Skin epidermis (tissue), 12 donors: ENCODE measurements at regions not wholly inside any gene's neighbourhood (a gene's known extent, or its start where the extent isn't known, plus 50 kb on each side); places are given as distances from the start of the nearest gene placed in this dataset.
"Not testable (repeated sequence)": the region's sequence is repeated elsewhere in the genome, so short reads cannot be mapped to it uniquely, and the experiment has no call there.

Experiments used
- H3K27ac ChIP-seq, 21 experiments: fragments of 200-600 bp; sonication (generic) in 11 of 21; one replicate each; pipeline ENCODE4 v1.5.0; 2020; ENCODE audit warnings: mild to moderate bottlenecking in 3 of 21, inconsistent platforms in 2 of 21, moderate library complexity in 2 of 21
- H3K4me3 ChIP-seq, 7 experiments: fragments of 200-600 bp; sonication (generic) in 2 of 7; one replicate each; pipeline ENCODE4 v1.5.0; 2020; ENCODE audit warnings: inconsistent platforms in 2 of 7, mild to moderate bottlenecking in 2 of 7, moderate library complexity in 1 of 7

DNA sequence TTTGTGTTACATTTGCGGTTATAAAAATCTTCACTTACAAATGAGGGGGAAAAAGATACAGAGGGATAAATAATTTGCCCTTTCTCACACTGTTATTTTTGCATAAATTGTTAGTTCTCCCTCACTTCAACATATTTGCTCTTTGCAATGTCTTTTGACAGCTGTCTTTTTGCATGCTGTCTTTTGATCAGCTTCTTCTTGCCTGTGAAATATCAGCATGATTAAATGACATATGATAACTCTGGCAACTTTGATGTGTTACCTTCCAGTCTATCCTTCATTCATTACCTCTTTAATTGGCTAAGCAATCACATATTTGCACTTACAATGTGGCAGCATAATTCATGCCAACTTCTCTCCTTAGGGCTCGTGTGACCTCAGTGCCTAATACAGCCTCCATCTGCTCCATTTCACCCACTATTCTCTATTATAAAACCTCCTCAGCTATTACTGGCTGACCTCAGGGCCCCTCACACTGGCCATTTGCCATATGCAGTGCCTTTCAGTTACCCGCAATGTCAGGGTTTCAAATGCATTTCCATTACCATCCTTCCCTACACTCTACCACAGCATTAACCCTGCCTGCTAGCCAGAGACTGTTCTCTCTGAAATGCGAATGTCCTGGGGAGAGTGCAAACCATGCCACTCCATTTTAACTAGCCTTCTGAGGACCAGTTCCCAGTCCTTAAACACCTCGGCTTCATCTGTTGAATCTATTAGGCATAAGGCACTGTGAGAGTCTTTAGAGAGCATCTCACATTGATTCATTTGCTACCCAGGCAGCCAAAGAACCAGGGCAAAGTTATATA is 1056.6 kb upstream of the CHAC2 start:
- Histone ChIP-seq H3K27ac (no peak overlapping the region), H3K4me3 (no peak overlapping the region)

- H3K27ac ChIP-seq, result no peak overlapping the region
- no peak overlapping the region for H3K4me3 ChIP-seq
These were observed 1063.4 kb upstream of the CHAC2 start for GRCh38 chr2:52704251-52704650.

GRCh38 chr2:52703004-52703403 is 1064.6 kb upstream of the CHAC2 start:
- Histone ChIP-seq H3K27ac (no peak overlapping the region), H3K4me3 (no peak overlapping the region)

DNA sequence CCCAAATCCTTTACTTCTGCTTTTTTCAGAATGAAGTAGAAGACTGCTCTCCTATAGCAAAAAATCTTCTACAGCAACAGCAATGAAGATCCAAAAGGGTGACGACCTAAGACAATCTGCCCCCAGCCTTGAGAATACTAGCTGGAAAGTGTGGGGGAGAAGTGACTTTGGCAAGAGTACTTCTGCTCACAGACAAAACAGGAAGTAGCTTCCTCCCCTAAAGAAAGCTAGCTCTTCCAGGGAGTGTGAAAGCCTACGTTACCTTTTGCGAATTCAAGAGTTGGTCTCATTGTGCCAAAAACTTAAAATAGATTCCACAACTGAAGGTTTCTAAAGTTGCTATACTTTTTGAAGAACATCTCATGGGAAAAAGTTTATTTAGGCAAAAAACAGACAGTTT is 1069.2 kb upstream of the CHAC2 start:
- Histone ChIP-seq H3K27ac (no peak overlapping the region), H3K4me3 (no peak overlapping the region)

DNA sequence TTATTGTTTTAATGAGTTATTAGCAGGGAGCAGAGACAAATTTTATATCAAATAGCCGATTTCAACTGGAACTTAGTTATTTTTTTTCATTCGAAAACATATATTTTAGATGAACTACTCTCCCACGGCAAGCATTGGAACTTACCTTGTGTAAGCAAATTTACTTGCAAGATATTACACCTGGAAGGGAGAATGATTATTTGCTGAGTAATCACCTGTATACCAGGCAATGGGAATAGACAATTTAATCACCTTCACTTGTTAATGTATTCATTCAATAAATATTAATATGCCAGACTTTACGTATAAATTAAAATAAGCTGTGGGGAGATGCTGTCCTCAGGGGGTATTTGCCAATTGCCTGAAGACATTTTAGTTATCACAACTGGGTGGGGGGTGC is 1069.9 kb upstream of the CHAC2 start:
- H3K27ac ChIP-seq, result no peak overlapping the region
- H3K4me3 ChIP-seq, result no peak overlapping the region

DNA sequence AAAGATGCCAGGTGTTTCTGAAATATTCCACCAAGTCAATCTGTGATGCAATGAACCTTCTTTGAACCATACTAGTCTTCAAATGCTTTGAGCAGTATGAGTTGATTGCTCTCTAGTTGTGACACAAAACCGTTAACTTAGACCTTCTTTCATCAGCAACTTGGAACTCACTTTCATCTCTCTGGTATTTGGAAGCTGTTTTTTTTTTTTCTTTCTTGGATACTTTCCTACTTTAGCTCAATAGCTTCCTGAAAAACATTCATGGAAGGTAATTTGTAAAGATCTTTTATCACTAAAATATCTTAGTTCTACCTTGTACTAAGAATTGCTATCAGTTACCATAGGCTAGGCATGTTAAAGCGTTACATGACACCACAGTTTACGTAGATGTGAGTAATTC is 1071.9 kb upstream of the CHAC2 start:
- no peak overlapping the region for H3K4me3 ChIP-seq
- no peak overlapping the region for H3K27ac ChIP-seq

DNA sequence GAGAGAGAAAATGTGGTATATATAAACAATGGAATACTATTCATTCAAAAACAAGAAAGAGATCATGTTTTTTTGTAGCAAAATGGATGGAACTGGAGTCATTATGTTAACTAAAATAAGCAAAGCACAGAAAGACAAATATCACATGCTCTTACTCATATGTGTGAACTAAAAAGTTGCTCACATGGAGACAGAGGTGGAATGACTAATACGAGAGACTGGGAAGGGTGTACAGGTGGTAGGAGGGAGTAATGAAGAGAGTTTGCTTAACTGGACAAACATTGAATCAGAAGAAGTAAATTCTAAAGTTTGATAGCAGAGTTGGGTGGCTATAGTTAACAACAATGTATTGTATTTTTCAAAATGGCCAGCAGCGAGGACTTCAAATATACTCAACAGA is 1080.7 kb upstream of the CHAC2 start:
- Histone ChIP-seq H3K4me3 (no peak overlapping the region), H3K27ac (no peak overlapping the region)

GRCh38 chr2:52676056-52676455 is 1091.5 kb upstream of the CHAC2 start:
- Histone ChIP-seq H3K4me3 (no peak overlapping the region), H3K27ac (no peak overlapping the region)

DNA sequence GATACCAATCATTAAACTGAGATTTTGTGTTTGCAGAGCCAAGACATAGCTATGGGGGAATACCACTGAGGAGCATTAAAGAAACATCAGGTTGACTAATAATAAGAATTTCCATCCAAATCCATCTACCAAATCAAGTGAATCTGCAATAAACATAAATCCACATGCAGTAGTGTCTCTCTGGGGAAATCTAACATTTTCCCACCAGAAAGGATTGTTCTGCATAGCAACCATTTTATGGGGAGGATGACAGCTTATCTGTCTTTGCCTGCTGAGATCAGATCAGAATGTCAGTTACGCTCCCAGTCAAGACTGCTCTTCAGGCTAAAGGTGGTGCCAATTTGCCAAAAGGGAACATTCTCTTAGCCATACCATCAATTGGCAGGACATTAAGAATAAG is 1098.9 kb upstream of the CHAC2 start:
- no peak overlapping the region for H3K4me3 ChIP-seq
- H3K27ac ChIP-seq, result no peak overlapping the region

DNA sequence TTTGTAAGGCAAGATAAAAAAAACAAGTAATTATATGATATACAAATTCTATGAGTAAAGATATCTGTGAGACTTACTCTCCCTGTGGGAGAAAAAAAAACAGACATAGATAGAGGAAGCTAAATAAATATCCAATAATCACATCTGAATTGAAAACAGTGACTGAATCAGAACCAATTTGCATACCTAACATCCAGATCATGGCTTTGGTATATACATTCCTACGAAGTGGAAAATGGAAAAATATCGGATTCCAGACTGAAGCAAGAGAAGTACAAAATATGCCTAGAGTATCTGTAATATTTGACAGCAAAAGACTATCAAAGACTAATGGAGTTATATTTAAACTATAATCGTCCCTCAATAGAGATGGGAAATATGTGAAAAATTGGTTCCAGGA is 1108.1 kb upstream of the CHAC2 start:
- no peak overlapping the region for H3K27ac ChIP-seq

GRCh38 chr2:52658598-52658997 is 1109.0 kb upstream of the CHAC2 start:
- no peak overlapping the region for H3K27ac ChIP-seq

More for the DNA sequence above, 1108.1 kb upstream of the CHAC2 start:
- no peak overlapping the region for H3K4me3 ChIP-seq

DNA sequence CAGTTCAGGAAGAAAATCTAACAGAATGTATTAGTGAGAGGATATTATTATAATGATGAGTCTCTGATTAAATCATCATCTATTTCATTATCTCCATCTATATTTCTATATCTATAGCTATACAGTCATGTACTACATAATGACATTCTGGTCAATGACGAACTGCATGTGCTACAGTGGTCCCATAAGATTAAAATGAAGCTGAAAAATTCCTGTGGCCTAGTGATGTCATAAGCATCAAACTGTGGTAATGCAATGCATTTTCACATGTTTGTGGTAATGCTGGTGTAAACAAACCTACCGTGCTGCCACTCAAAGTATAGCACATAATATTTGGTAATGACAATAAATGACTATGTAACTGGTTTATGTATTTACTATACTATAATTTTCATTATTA is 1127.9 kb upstream of the CHAC2 start:
- H3K4me3 ChIP-seq, result no peak overlapping the region
- H3K27ac ChIP-seq, result no peak overlapping the region

More at GRCh38 chr2:52658598-52658997, 1109.0 kb upstream of the CHAC2 start:
- no peak overlapping the region for H3K4me3 ChIP-seq

- H3K27ac ChIP-seq, result no peak overlapping the region
- H3K4me3 ChIP-seq, result no peak overlapping the region
These were observed 1135.1 kb upstream of the CHAC2 start for GRCh38 chr2:52632543-52632942.

DNA sequence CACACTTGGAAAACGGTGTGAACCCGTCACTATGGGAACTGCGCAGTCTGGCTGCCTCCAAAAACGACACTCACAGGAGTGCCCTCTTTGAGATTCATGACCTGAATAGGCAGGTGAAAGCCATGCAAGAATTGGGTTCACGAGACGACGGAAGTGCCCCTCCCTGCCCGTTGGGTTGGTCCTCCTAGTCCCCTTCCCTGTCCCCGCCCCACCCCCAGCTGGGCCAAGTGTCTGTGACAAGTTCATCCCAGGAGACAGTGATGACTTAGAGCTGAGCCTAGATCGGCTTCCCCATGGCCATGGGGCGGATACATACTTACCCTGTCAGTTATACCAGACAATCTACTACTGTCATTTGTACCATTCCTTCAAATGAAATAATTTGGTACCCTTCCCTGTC is 1137.7 kb upstream of the CHAC2 start:
- Histone ChIP-seq H3K4me3 (no peak overlapping the region), H3K27ac (no peak overlapping the region)

GRCh38 chr2:52629531-52629930 is 1138.1 kb upstream of the CHAC2 start:
- H3K27ac ChIP-seq, result no peak overlapping the region
- no peak overlapping the region for H3K4me3 ChIP-seq

- no peak overlapping the region for H3K27ac ChIP-seq
- no peak overlapping the region for H3K4me3 ChIP-seq
These were observed 1145.3 kb upstream of the CHAC2 start for GRCh38 chr2:52622266-52622665.

GRCh38 chr2:52613064-52613463 is 1154.5 kb upstream of the CHAC2 start:
- H3K27ac ChIP-seq, result no peak overlapping the region
- H3K4me3 ChIP-seq, result no peak overlapping the region

DNA sequence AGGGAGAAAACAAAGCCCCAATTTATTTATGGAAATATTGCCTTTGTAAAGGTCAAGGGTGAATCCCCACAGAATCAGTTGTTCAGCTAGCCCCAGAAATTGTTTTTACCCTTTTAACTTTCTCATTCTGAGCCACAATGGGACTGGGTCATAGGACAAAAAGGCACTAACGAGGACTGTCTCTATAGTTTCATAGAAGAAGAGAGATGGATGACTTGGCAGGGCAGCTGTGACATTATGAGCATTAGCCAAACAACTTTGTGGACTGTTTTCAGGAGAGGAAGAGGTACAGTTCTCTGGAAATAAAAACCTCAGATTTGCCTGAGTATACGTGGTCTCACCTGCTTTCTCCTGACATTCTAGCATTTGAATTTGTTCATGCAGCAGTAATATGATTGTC is 1155.8 kb upstream of the CHAC2 start:
- Histone ChIP-seq H3K27ac (no peak overlapping the region), H3K4me3 (no peak overlapping the region)

DNA sequence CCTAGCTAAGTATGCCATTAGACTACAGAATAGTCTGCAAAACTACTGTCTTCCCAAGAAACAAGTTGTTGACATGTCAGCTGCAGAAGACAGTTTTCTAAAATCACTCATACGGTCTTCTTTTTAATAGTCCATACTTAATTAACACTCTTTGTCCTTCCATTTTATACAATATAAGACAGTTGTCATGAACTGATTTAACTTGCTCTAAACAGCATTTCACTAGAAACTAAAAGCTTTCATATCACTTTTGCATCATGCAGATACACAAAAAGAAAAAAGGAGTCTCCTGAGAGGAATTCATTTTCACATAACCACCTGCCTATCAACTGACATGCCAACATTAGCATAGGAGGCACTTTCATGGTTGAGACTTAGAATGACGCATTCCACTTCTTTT is 1159.6 kb upstream of the CHAC2 start:
- H3K4me3 ChIP-seq, result no peak overlapping the region
- no peak overlapping the region for H3K27ac ChIP-seq

DNA sequence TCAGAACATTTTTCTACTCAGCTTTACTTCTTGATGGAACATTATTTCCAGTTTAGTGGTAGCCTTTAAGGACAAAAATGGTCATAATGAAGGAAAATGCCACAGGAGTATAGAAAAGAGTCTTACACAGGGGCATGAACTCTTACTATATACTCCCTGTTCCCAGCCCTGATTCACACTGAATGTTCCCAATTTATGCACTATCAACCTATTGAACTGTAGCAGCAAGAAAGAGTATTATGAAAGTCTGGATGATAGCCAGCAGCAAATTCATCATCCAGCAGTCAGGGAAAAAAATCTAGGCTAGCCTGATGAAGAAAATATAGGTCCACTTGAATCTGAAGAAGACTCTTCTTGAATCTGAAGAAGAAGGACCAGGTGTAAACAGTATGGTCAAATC is 1170.3 kb upstream of the CHAC2 start:
- H3K27ac ChIP-seq, result no peak overlapping the region

GRCh38 chr2:52594026-52594425 is 1173.6 kb upstream of the CHAC2 start:
- no peak overlapping the region for H3K27ac ChIP-seq
- H3K4me3 ChIP-seq, result no peak overlapping the region

More for the DNA sequence above, 1170.3 kb upstream of the CHAC2 start:
- H3K4me3 ChIP-seq, result no peak overlapping the region

DNA sequence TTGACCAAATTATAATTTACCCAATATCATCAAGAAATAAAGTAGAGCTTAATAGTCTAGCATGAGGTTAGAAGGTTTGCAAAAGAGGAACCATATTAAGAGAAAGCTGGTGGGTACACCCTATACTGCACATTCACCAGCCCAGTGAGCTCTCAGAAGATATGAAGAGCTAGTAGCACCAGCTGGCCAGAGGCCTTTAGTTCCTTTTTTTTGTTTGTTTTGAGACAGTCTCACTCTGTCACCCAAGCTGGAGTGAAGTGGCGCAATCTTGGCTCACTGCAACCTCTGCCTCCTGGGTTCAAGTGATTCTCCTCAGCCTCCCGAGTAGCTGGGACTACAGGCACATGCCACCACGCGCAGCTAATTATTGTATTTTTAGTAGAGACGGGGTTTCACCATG is 1183.5 kb upstream of the CHAC2 start:
- not testable (repeated sequence) for H3K27ac ChIP-seq, H3K4me3 ChIP-seq
